ENCODE measurements at regions not wholly inside any gene's neighbourhood (a gene's known extent, or its start where the extent isn't known, plus 50 kb on each side); places are given as distances from the start of the nearest gene placed in this dataset.
A peak's percentile ranks its signal among the peaks of the same experiment; 100 is the strongest.

DNA sequence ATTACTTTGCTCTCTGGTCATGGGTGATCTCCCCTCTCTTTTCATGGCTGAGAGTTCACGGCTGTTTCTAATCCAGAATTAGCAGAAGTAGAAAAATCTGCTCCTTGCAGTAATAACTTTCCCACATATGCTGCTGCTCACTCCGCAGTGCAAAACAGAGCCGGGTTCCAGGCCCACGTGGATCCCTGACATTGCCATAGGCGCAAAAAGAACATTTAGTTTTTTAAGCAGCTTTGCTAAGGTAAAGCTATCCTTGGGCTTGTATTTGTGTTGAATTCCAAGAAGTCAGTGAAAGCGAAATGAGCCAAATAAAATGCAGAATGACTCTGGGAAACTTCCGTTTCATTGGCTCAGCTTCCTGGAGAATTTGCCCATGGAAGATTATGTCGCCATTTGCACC is 633.7 kb upstream of the SUCLG2 start:
- Mint-ChIP-seq H3K27me3 (ENCODE audit: low read depth) (no peaks in the 10 kb centered on the region), H3K4me1 (peaks cover 27% of the 10 kb centered on the region), H3K9me3 (no peaks in the 10 kb centered on the region), H3K27ac (peak overlapping the region in 1 of 3 experiments; percentile 15), H3K4me3 (no peak overlapping the region), H3K36me3 (ENCODE audit: low read depth) (no peaks in the 10 kb centered on the region)
- TF ChIP-seq, protein P1, sequence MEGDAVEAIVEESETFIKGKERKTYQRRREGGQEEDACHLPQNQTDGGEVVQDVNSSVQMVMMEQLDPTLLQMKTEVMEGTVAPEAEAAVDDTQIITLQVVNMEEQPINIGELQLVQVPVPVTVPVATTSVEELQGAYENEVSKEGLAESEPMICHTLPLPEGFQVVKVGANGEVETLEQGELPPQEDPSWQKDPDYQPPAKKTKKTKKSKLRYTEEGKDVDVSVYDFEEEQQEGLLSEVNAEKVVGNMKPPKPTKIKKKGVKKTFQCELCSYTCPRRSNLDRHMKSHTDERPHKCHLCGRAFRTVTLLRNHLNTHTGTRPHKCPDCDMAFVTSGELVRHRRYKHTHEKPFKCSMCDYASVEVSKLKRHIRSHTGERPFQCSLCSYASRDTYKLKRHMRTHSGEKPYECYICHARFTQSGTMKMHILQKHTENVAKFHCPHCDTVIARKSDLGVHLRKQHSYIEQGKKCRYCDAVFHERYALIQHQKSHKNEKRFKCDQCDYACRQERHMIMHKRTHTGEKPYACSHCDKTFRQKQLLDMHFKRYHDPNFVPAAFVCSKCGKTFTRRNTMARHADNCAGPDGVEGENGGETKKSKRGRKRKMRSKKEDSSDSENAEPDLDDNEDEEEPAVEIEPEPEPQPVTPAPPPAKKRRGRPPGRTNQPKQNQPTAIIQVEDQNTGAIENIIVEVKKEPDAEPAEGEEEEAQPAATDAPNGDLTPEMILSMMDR (IDR thresholded peaks at IDR 0.05; ENCODE audit: unreplicated experiment in 3 of 3) = no peak

DNA sequence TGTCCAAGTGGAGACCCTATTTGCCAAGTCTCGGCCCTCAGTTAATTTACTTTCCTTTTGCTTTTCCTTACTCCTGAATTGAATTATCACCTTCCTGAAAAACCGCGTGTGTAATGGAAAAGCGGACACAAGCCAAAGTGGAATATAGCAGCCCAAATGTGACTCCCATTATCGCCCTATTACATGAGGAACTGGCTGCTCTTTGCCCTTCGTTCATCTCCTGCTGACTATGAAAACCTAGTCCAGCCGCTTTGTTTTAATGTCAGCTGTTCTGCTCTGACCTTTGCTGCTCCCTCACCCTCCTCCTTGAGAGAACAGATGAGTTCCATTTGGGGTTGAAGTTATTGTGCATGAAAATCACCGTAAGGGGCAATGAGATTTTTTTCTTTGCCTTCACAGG is 632.7 kb upstream of the SUCLG2 start:
- H3K4me1 Mint-ChIP-seq = peaks cover 27% of the 10 kb centered on the region
- peak overlapping the region in 1 of 3 experiments; percentile 15 for H3K27ac Mint-ChIP-seq
- TF ChIP-seq, protein P1 (IDR thresholded peaks at IDR 0.05; ENCODE audit: unreplicated experiment in 3 of 3) = no peak
- H3K27me3 Mint-ChIP-seq (ENCODE audit: low read depth) = no peaks in the 10 kb centered on the region
- no peak overlapping the region for H3K4me3 Mint-ChIP-seq
- no peaks in the 10 kb centered on the region for H3K36me3 Mint-ChIP-seq (ENCODE audit: low read depth)
- H3K9me3 Mint-ChIP-seq = no peaks in the 10 kb centered on the region

DNA sequence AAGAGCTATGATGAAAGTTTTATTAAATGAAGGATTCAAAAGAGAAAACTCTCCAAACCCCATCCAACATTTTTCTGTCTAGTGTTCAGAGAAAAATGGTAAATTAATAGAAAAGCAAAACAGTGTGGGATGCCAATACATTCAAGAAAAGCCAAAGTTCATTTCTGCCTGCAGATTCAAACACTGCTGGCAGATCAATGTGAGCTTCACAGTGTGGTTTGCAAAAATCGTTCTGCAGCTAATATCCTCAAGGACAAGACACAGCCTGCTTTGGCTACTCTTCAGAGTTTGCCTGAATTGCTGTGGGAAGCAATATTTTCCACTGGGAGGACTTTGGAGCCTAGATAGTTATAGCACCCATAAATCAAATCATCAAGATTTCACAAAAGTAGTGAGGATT is 619.9 kb upstream of the SUCLG2 start:
- Mint-ChIP-seq H3K36me3 (ENCODE audit: low read depth) (no peaks in the 10 kb centered on the region), H3K27me3 (ENCODE audit: low read depth) (peaks cover 4% of the 10 kb centered on the region), H3K9me3 (no peaks in the 10 kb centered on the region)

DNA sequence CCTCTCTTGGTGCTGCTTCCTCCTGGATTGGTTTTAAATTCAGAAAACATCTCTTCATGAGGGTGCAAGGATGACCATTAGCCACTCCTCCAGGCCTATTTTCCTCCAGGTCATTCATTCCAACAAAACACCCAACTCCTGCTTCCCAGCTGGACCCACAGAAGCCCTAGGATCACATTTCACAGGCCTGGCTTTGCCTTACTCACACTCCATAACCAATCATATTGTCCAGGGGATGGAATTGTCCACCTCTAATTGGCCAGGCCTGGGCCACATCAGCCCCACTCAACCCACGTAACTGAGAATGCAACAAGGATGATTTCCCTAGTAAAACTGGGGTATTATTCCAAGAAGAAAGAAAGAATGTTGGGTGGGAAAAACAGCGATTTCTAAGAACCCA is 616.7 kb upstream of the SUCLG2 start:
- no peaks in the 10 kb centered on the region for H3K36me3 Mint-ChIP-seq (ENCODE audit: low read depth)
- H3K9me3 Mint-ChIP-seq = no peaks in the 10 kb centered on the region
- TF ChIP-seq, protein P1 (IDR thresholded peaks at IDR 0.05; ENCODE audit: unreplicated experiment in 3 of 3) = no peak
- no peak overlapping the region for H3K4me3 Mint-ChIP-seq
- H3K27ac Mint-ChIP-seq = no peak overlapping the region
- peaks cover 23% of the 10 kb centered on the region for H3K4me1 Mint-ChIP-seq
- H3K27me3 Mint-ChIP-seq (ENCODE audit: low read depth) = peaks cover 12% of the 10 kb centered on the region

More for the DNA sequence above, 619.9 kb upstream of the SUCLG2 start:
- TF ChIP-seq, protein P1 (IDR thresholded peaks at IDR 0.05; ENCODE audit: unreplicated experiment in 3 of 3) = no peak
- Mint-ChIP-seq H3K4me1 (peaks cover 23% of the 10 kb centered on the region), H3K27ac (peak overlapping the region in 1 of 3 experiments; percentile 14), H3K4me3 (no peak overlapping the region)

DNA sequence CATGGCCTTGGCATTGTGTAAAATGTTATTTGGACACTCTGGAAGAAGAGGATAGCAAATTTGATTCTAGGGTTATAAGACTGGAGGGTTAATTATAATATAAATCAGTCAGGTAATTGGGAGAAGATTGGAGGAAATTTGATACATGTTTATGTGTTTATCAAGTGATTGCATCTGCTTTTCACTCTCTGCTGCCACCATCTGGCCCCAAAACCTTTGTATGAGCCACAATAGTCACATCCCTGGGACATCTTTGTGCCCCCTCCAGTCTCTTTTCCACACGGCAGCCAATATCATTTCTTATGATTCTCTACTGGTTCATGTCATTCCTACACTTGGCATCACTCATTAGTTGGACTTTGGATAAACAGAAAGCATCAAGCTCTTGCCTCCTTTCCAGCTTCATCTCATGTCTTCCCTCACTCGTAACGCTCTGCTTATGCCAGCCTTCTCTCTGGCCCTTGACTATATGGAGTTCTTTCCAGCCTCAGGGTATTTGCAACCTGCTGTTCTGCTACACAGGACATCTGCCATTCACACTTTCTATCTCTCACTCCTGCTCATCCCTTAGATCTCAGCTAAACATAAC is 602.3 kb upstream of the SUCLG2 start:
- Mint-ChIP-seq H3K36me3 (ENCODE audit: low read depth) (no peaks in the 10 kb centered on the region), H3K4me1 (peaks cover 4% of the 10 kb centered on the region), H3K27ac (no peak overlapping the region), H3K4me3 (no peak overlapping the region), H3K27me3 (ENCODE audit: low read depth) (no peaks in the 10 kb centered on the region), H3K9me3 (no peaks in the 10 kb centered on the region)
- TF ChIP-seq, protein P1 (IDR thresholded peaks at IDR 0.05; ENCODE audit: unreplicated experiment in 3 of 3) = peak; percentile 29 to 41 (median 36)

DNA sequence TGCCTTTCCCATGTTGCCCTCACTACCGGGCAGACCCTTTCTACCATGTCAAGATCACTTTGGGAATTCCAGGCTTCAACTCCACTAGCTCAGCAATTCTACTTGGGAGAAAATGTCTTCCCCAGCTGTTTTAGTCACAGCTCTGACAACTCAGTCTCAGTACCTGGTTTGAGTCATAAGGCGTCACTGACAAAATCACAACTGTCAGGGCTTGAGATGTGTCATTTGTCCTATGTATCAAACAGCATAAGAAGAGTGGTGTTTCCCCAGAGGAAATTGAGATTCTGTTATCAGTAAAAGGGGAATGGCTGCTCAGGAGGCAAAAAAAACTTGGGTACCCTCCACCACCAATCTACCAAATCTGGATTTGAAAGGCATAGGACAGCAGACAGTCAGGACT is 594.9 kb upstream of the SUCLG2 start:
- H3K4me1 Mint-ChIP-seq = no peaks in the 10 kb centered on the region
- H3K9me3 Mint-ChIP-seq = no peaks in the 10 kb centered on the region
- TF ChIP-seq, protein P1 (IDR thresholded peaks at IDR 0.05; ENCODE audit: unreplicated experiment in 3 of 3) = no peak
- H3K27me3 Mint-ChIP-seq (ENCODE audit: low read depth) = no peaks in the 10 kb centered on the region
- H3K36me3 Mint-ChIP-seq (ENCODE audit: low read depth) = no peaks in the 10 kb centered on the region
- H3K27ac Mint-ChIP-seq = no peak overlapping the region
- no peak overlapping the region for H3K4me3 Mint-ChIP-seq
